CD14-positive monocyte (primary cell): ENCODE measurements at regions not wholly inside any gene's neighbourhood (a gene's known extent, or its start where the extent isn't known, plus 50 kb on each side); places are given as distances from the start of the nearest gene placed in this dataset.
A peak's percentile ranks its signal among the peaks of the same experiment; 100 is the strongest.

Experiments used
- DNase-seq, 3 donors: peaks; one replicate each; pipeline ENCODE4 v3.0.0-alpha.2; 2011 to 2022
- H2AFZ ChIP-seq: 2 replicates; pipeline ENCODE4 v1.6.0; 2012; ENCODE audit warnings: mild to moderate bottlenecking, low read depth, low read length, inconsistent platforms; ENCODE audit not compliant: insufficient read depth, poor library complexity, severe bottlenecking
- H3K27ac ChIP-seq, 2 donors: 1 replicate in 1 of 2; 2 replicates in 1 of 2; pipeline ENCODE4 v1.5.1; 2012 to 2013; ENCODE audit warnings: low read length in 2 of 2, control low read depth in 1 of 2, inconsistent platforms in 1 of 2, low read depth in 1 of 2, mild to moderate bottlenecking in 1 of 2
- H3K27me3 ChIP-seq, 2 donors: one replicate each; pipeline versions ENCODE4 v1.6.0 to v1.6.1; 2011 to 2013; ENCODE audit warnings: low read length in 2 of 2; ENCODE audit not compliant: control insufficient read depth in 2 of 2, insufficient read depth in 2 of 2
- H3K36me3 ChIP-seq, 2 donors: replicated peaks in 1 of 2; 1 replicate in 1 of 2; 2 replicates in 1 of 2; pipeline versions ENCODE4 v1.5.1 to v1.6.1; 2012 to 2013; ENCODE audit warnings: low read length in 2 of 2, control low read depth in 1 of 2, inconsistent platforms in 1 of 2, mild to moderate bottlenecking in 1 of 2; ENCODE audit not compliant: insufficient read depth in 2 of 2, control insufficient read depth in 1 of 2
- H3K4me1 ChIP-seq, 2 donors: 1 replicate in 1 of 2; 2 replicates in 1 of 2; pipeline versions ENCODE4 v1.5.1 to v1.6.1; 2012 to 2013; ENCODE audit warnings: low read length in 2 of 2, control low read depth in 1 of 2, inconsistent platforms in 1 of 2, mild to moderate bottlenecking in 1 of 2, moderate library complexity in 1 of 2; ENCODE audit not compliant: insufficient read depth in 2 of 2, control insufficient read depth in 1 of 2
- H3K4me2 ChIP-seq: replicated peaks from 2 replicates; pipeline ENCODE3; 2012; ENCODE audit warnings: low read length, moderate library complexity, mild to moderate bottlenecking; ENCODE audit not compliant: poor library complexity, severe bottlenecking; ENCODE audit errors: extremely low read depth
- H3K4me3 ChIP-seq, 3 experiments: fragments of 200-600 bp in 1 of 3; sonication (generic) in 1 of 3; replicated peaks in 1 of 3; 1 replicate in 2 of 3; 2 replicates in 1 of 3; pipeline ENCODE4 v1.5.1; 2011 to 2013; ENCODE audit warnings: low read length in 3 of 3, mild to moderate bottlenecking in 3 of 3, control low read depth in 2 of 3, low read depth in 2 of 3, inconsistent platforms in 1 of 3, moderate library complexity in 1 of 3
- H3K79me2 ChIP-seq: 2 replicates; pipeline ENCODE4 v1.6.0; 2012; ENCODE audit warnings: mild to moderate bottlenecking, control low read depth, inconsistent platforms, low read length, moderate library complexity; ENCODE audit not compliant: insufficient read depth
- H3K9ac ChIP-seq: 2 replicates; pipeline ENCODE4 v1.6.0; 2017; ENCODE audit warnings: low read length, mild to moderate bottlenecking; ENCODE audit not compliant: insufficient read depth, poor library complexity, severe bottlenecking
- H3K9me3 ChIP-seq, 2 donors: replicated peaks in 1 of 2; 1 replicate in 1 of 2; 2 replicates in 1 of 2; pipeline versions ENCODE4 v1.5.1 to v1.6.1; 2012 to 2013; ENCODE audit warnings: low read length in 2 of 2, control low read depth in 1 of 2; ENCODE audit not compliant: control insufficient read depth in 1 of 2, insufficient read depth in 1 of 2
- H4K20me1 ChIP-seq: 2 replicates; pipeline ENCODE4 v1.6.0; 2012; ENCODE audit warnings: mild to moderate bottlenecking, low read length, control low read depth, moderate library complexity; ENCODE audit not compliant: insufficient read depth
- H3K27ac Mint-ChIP-seq, 7 donors: one replicate each; pipeline ENCODE4 v1.8.0; 2020; ENCODE audit warnings: mild to moderate bottlenecking in 7 of 7, mixed read lengths in 7 of 7, moderate library complexity in 6 of 7, inconsistent platforms in 2 of 7
- H3K27me3 Mint-ChIP-seq, 3 donors: one replicate each; pipeline ENCODE4 v1.8.0; 2021 to 2022; ENCODE audit warnings: low read depth in 3 of 3, mild to moderate bottlenecking in 3 of 3, mixed read lengths in 3 of 3, moderate library complexity in 3 of 3, inconsistent platforms in 1 of 3
- H3K36me3 Mint-ChIP-seq, 2 donors: one replicate each; pipeline ENCODE4 v1.8.0; 2020; ENCODE audit warnings: mixed read lengths in 2 of 2, inconsistent platforms in 1 of 2, mild to moderate bottlenecking in 1 of 2
- H3K4me1 Mint-ChIP-seq: one replicate; pipeline ENCODE4 v1.8.0; 2020; ENCODE audit warnings: mild to moderate bottlenecking, mixed read lengths
- H3K4me3 Mint-ChIP-seq, 2 donors: one replicate each; pipeline ENCODE4 v1.8.0; 2020; ENCODE audit warnings: mild to moderate bottlenecking in 2 of 2, mixed read lengths in 2 of 2, moderate library complexity in 1 of 2
- H3K9me3 Mint-ChIP-seq, 7 donors: one replicate each; pipeline ENCODE4 v1.8.0; 2020 to 2022; ENCODE audit warnings: mixed read lengths in 7 of 7, mild to moderate bottlenecking in 6 of 7, moderate library complexity in 6 of 7, inconsistent platforms in 2 of 7
- WGBS: methylation state at CpG from one replicate; pipeline ENCODE4 v1.1.5; 2013; ENCODE audit warnings: missing lambda C conversion rate; ENCODE audit not compliant: insufficient coverage; 5-methylcytosine and 5-hydroxymethylcytosine counted together
- intact Hi-C, 2 donors: fragments of 100-400 bp; cut with micrococcal nuclease; formaldehyde crosslinking; loops; one replicate each; pipeline versions ENCODE4 v1.15.0 to v1.15.1; 2023
- TF ChIP-seq, protein P1 (sequence below): fragments of 200-600 bp; IDR thresholded peaks from one replicate; pipeline ENCODE4 v1.8.0; 2022; ENCODE audit warnings: antibody characterized with exemption, mild to moderate bottlenecking

DNA sequence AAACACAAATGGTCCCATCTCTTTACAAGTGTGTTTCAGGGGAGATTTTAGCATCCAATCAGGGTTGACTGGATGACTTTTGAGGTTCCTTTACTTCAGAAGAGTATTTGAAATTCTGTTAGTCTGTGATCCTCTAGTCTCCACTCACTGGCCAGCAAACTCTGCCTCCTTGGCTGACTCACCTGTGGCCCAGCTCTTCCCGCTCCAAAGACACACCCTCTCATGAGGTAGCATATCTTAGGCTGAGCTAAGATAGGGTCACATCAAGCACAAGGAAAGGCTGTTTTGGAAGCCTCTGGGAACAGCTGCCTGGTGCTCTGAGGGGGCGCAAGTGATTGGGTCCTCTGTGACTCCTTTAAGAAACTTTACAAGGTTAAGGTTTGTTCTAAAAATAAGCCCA lies 102.3 kb upstream of the FGGY start:
- no peak overlapping the region for H3K4me3 Mint-ChIP-seq
- intact Hi-C loops, result no loop called here

DNA sequence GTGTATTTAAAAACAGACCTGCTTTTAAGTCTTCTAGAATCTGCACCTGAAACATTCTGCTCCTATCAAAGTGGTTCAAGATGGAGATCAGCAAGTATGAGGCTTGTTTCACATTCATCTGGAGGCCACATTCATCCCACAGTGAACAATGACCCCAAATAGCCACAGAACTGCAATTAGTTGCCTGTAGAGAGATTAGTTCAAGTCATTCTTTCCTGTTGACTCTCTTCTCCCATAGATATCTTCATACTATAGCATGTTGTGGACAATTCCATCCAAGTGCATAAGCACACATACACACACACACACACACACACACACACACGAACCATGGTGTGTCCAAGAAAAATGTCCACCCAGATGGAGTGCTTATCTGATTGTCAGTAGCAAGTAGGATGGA lies 101.7 kb upstream of the FGGY start:
- H3K79me2 ChIP-seq, result no peaks in the 10 kb centered on the region
- no peaks in the 10 kb centered on the region for H3K36me3 Mint-ChIP-seq
- peaks cover 0 to 9% (median 3%) of the 10 kb centered on the region in 7 donors for H3K9me3 Mint-ChIP-seq
- H3K4me1 ChIP-seq, result no peaks in the 10 kb centered on the region
- no peak overlapping the region for H3K9ac ChIP-seq
- no peaks in the 10 kb centered on the region for H3K27me3 ChIP-seq
- H3K36me3 ChIP-seq, result no peaks in the 10 kb centered on the region
- H3K4me1 Mint-ChIP-seq, result peaks cover 2% of the 10 kb centered on the region
- DNase-seq, result no peak
- H2AFZ ChIP-seq, result no peak overlapping the region
- no peaks in the 10 kb centered on the region for H3K27me3 Mint-ChIP-seq
- no peak overlapping the region for H3K27ac Mint-ChIP-seq
- H4K20me1 ChIP-seq, result no peaks in the 10 kb centered on the region
- H3K4me3 ChIP-seq, result no peak overlapping the region
- no peak overlapping the region for H3K4me2 ChIP-seq
- WGBS, result no CpG with 5 or more reads among the region's 1 CpG
- no peak overlapping the region for H3K27ac ChIP-seq
- intact Hi-C loops, result no loop called here
- H3K9me3 ChIP-seq, result peaks cover 0 to 4% of the 10 kb centered on the region in 2 donors
- no peak overlapping the region for H3K4me3 Mint-ChIP-seq
- TF ChIP-seq, protein P1, sequence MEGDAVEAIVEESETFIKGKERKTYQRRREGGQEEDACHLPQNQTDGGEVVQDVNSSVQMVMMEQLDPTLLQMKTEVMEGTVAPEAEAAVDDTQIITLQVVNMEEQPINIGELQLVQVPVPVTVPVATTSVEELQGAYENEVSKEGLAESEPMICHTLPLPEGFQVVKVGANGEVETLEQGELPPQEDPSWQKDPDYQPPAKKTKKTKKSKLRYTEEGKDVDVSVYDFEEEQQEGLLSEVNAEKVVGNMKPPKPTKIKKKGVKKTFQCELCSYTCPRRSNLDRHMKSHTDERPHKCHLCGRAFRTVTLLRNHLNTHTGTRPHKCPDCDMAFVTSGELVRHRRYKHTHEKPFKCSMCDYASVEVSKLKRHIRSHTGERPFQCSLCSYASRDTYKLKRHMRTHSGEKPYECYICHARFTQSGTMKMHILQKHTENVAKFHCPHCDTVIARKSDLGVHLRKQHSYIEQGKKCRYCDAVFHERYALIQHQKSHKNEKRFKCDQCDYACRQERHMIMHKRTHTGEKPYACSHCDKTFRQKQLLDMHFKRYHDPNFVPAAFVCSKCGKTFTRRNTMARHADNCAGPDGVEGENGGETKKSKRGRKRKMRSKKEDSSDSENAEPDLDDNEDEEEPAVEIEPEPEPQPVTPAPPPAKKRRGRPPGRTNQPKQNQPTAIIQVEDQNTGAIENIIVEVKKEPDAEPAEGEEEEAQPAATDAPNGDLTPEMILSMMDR, result no peak

More for the DNA sequence above, 102.3 kb upstream of the FGGY start:
- Histone ChIP-seq H3K9ac (no peak overlapping the region), H3K4me2 (no peak overlapping the region), H3K27ac (no peak overlapping the region), H2AFZ (no peak overlapping the region), H3K36me3 (no peaks in the 10 kb centered on the region), H3K4me1 (no peaks in the 10 kb centered on the region), H3K27me3 (no peaks in the 10 kb centered on the region), H3K79me2 (no peaks in the 10 kb centered on the region), H3K4me3 (no peak overlapping the region), H3K9me3 (peaks cover 0 to 4% of the 10 kb centered on the region in 2 donors), H4K20me1 (no peaks in the 10 kb centered on the region)
- Mint-ChIP-seq H3K36me3 (no peaks in the 10 kb centered on the region), H3K27ac (peak overlapping the region in 1 of 7 donors; percentile 58), H3K27me3 (no peaks in the 10 kb centered on the region), H3K9me3 (peaks cover 0 to 9% (median 4%) of the 10 kb centered on the region in 7 donors), H3K4me1 (peaks cover 2% of the 10 kb centered on the region)
- TF ChIP-seq, protein P1, result no peak
- no peak for DNase-seq
- WGBS, result no CpG with 5 or more reads among the region's 2 CpGs
